Testis (tissue), 2 donors: ENCODE measurements at regions not wholly inside any gene's neighbourhood (a gene's known extent, or its start where the extent isn't known, plus 50 kb on each side); places are given as distances from the start of the nearest gene placed in this dataset.
"Not testable (repeated sequence)": the region's sequence is repeated elsewhere in the genome, so short reads cannot be mapped to it uniquely, and the experiment has no call there.

Experiments
- DNase-seq: peaks from one replicate; pipeline ENCODE4 v3.0.0-alpha.2; 2019
- H3K27ac ChIP-seq, 2 donors: fragments of 200-600 bp; sonication (generic); one replicate each; pipeline ENCODE4 v1.5.1; 2019
- H3K27me3 ChIP-seq: fragments of 200-600 bp; sonication (generic); one replicate; pipeline ENCODE4 v1.5.1; 2019
- H3K36me3 ChIP-seq: fragments of 200-600 bp; sonication (generic); one replicate; pipeline ENCODE4 v1.5.1; 2017; ENCODE audit warnings: low read depth; ENCODE audit errors: missing control alignments
- H3K4me1 ChIP-seq: fragments of 200-600 bp; sonication (generic); one replicate; pipeline ENCODE4 v1.5.1; 2019
- H3K4me3 ChIP-seq, 2 donors: fragments of 200-600 bp; sonication (generic); one replicate each; pipeline ENCODE4 v1.5.1; 2017 to 2019
- H3K9me3 ChIP-seq: fragments of 200-600 bp; sonication (generic); one replicate; pipeline ENCODE4 v1.5.1; 2017
- CTCF ChIP-seq, 3 experiments: fragments of 450-650 bp in 2 of 3; fragments of 200-600 bp in 1 of 3; sonication (generic) in 1 of 3; IDR thresholded peaks; one replicate each; pipeline ENCODE4 v1.5.1; 2016 to 2019; ENCODE audit warnings: antibody characterized with exemption in 3 of 3, mild to moderate bottlenecking in 2 of 3, moderate library complexity in 1 of 3
- POLR2A ChIP-seq: fragments of 450-650 bp; IDR thresholded peaks from one replicate; pipeline ENCODE4 v1.6.1; 2017; ENCODE audit warnings: antibody characterized with exemption, mild to moderate bottlenecking, moderate library complexity
- WGBS, 2 donors: methylation state at CpG; one replicate each; pipeline ENCODE4 v1.1.5; 2018; 5-methylcytosine and 5-hydroxymethylcytosine counted together
- intact Hi-C: fragments of 100-400 bp; cut with DNase I; formaldehyde crosslinking; loops from one replicate; pipeline ENCODE4 v1.15.1; 2023; ENCODE audit warnings: low total_unique reads

DNA sequence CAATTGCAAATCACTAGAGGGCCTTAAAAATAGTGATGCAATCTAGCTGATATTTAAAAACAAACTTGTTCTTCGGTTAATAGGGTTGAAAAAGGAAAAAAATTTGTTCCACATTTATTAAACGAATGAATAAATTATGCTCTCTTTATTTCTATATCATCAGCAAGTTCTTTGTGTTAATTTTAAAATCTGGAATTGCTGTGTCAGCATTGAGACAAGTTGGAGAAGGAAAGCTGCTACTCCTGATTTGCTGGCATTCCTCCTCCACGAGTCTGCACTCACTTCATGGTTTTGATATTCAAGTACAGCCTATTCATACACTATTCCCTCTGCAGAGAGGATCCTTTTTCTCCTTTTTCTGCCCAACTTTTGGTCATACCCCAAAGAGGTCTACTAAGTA is 117.6 kb downstream of the MRPL39 start:
- TF ChIP-seq POLR2A (no peak), CTCF (IDR thresholded peaks at IDR 0.05) (no peak)
- no peaks in the 10 kb centered on the region for H3K36me3 ChIP-seq
- no peak overlapping the region for H3K4me3 ChIP-seq
- no peaks in the 10 kb centered on the region for H3K4me1 ChIP-seq
- intact Hi-C loops: no loop called here
- no peaks in the 10 kb centered on the region for H3K9me3 ChIP-seq
- H3K27ac ChIP-seq: no peak overlapping the region
- DNase-seq: no peak
- 84 to 85% methylated on average over 3 of the region's 3 CpGs for WGBS, 2 donors
- H3K27me3 ChIP-seq: no peaks in the 10 kb centered on the region

- Histone ChIP-seq H3K27me3 (no peaks in the 10 kb centered on the region), H3K27ac (no peak overlapping the region), H3K4me3 (no peak overlapping the region), H3K9me3 (no peaks in the 10 kb centered on the region), H3K36me3 (no peaks in the 10 kb centered on the region), H3K4me1 (no peaks in the 10 kb centered on the region)
- TF ChIP-seq POLR2A (no peak), CTCF (IDR thresholded peaks at IDR 0.05) (no peak)
- DNase-seq: no peak
- intact Hi-C loops: no loop called here
- WGBS, 2 donors: 72 to 81% methylated on average over 3 of the region's 3 CpGs
These were observed 120.2 kb downstream of the MRPL39 start for GRCh38 chr21:25487046-25487594.

DNA sequence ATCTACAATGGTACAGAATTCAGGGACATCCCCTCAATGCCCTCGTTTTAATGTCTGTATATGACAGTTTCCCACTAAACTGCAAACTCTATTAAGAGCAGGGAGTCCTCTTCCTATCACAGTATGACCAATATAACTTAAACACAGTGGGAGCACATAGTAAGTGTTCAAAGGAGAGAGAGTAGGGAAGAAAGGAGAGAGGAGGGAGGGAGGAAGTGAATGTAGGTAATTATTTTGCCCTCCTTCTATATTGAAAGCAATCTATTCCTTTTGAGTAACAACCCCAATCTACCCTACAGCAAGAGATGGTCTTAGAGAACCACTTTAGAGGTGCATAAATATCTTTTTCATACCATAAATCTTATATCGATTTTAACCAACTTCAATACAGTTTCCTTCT is 121.4 kb downstream of the MRPL39 start:
- Histone ChIP-seq H3K9me3 (no peaks in the 10 kb centered on the region), H3K4me3 (no peak overlapping the region), H3K4me1 (no peaks in the 10 kb centered on the region), H3K36me3 (no peaks in the 10 kb centered on the region), H3K27me3 (no peaks in the 10 kb centered on the region), H3K27ac (no peak overlapping the region)
- WGBS, 2 donors: 79 to 80% methylated on average over 2 of the region's 2 CpGs
- TF ChIP-seq POLR2A: no peak
- TF ChIP-seq CTCF (IDR thresholded peaks at IDR 0.05): no peak
- DNase-seq: no peak
- intact Hi-C loops: no loop called here

DNA sequence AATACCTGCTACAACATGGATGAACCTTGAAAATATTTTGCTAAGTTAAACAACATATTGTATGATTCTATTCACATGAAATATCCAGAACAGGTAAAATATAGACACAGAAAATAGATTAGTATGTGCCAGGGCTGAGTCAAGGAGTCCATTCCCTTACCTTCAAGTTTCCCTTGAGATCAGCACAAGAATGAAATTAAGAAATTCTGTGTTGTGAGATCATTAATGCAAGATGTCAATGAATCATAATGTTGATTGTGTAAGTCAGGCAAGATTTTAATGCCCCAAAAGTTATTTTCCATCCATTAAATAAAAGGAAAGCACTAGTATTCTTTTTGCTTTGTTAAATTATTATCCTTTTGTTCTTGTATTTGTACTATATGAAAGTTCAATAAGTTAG is 139.4 kb downstream of the MRPL39 start:
- H3K36me3 ChIP-seq: no peaks in the 10 kb centered on the region
- H3K4me1 ChIP-seq: no peaks in the 10 kb centered on the region
- no peaks in the 10 kb centered on the region for H3K9me3 ChIP-seq
- H3K27me3 ChIP-seq: no peaks in the 10 kb centered on the region
- no peak for TF ChIP-seq POLR2A
- TF ChIP-seq CTCF (IDR thresholded peaks at IDR 0.05): no peak
- H3K27ac ChIP-seq: no peak overlapping the region
- DNase-seq: no peak
- intact Hi-C loops: no loop called here
- no peak overlapping the region for H3K4me3 ChIP-seq

DNA sequence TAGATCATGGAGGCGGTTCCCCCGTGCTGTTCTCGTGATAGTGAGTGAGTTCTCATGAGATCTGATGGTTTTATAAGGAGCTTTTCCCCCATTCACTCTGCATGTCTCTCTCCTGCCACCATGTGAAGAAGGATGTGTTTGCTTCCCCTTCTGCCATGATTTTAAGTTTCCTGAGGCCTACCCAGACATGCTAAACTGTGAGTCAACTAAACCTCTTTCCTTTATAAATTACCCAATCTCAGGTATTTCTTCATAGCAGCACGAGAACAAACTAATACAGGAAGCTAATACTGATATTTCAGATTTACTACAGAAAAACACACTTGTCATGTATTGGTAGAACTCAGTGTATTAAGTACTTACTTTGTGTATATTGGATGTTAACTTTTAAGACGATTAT is 140.2 kb downstream of the MRPL39 start:
- not testable (repeated sequence) for H3K27ac ChIP-seq

More for the DNA sequence above, 140.2 kb downstream of the MRPL39 start:
- WGBS, 2 donors: 84 to 85% methylated on average over 5 of the region's 5 CpGs
- H3K9me3 ChIP-seq, H3K4me1 ChIP-seq, H3K36me3 ChIP-seq, intact Hi-C loops, H3K4me3 ChIP-seq, H3K27me3 ChIP-seq, DNase-seq: not testable (repeated sequence)
